Limb (tissue), 2 donors: ENCODE measurements at regions not wholly inside any gene's neighbourhood (a gene's known extent, or its start where the extent isn't known, plus 50 kb on each side); places are given as distances from the start of the nearest gene placed in this dataset.

Experiments
- DNase-seq, 2 donors: peaks; one replicate each; pipeline ENCODE4 v3.0.0-alpha.2; 2016; ENCODE audit errors: extremely low spot score in 2 of 2

- DNase-seq = no peak
These were observed 248.0 kb downstream of the DRD1 start for GRCh38 chr5:175195698-175196656.

- no peak for DNase-seq
These were observed 262.7 kb downstream of the DRD1 start for GRCh38 chr5:175181331-175181730.

- no peak for DNase-seq
These were observed 273.1 kb downstream of the DRD1 start for GRCh38 chr5:175170899-175171298.

- no peak for DNase-seq
These were observed 275.0 kb downstream of the DRD1 start for GRCh38 chr5:175168882-175169507.

- no peak for DNase-seq
These were observed 278.0 kb downstream of the DRD1 start for GRCh38 chr5:175166026-175166425.

GRCh38 chr5:175163586-175164275, 280.3 kb downstream of the DRD1 start:
- no peak for DNase-seq

GRCh38 chr5:175162036-175162435, 281.9 kb downstream of the DRD1 start:
- peak in 1 of 2 donors; percentile 10 for DNase-seq

GRCh38 chr5:175159956-175160355, 284.0 kb downstream of the DRD1 start:
- DNase-seq = peak in 1 of 2 donors; percentile 6

- DNase-seq = no peak
These were observed 295.3 kb downstream of the DRD1 start for GRCh38 chr5:175148636-175149172.

GRCh38 chr5:175146733-175147132, 297.2 kb downstream of the DRD1 start:
- DNase-seq = no peak

- no peak for DNase-seq
These were observed 302.6 kb downstream of the DRD1 start for GRCh38 chr5:175141421-175141820.

- no peak for DNase-seq
These were observed 310.8 kb downstream of the DRD1 start for GRCh38 chr5:175133185-175133584.

GRCh38 chr5:175131432-175131831, 312.6 kb downstream of the DRD1 start:
- DNase-seq = no peak

GRCh38 chr5:175129619-175130018, 314.4 kb downstream of the DRD1 start:
- DNase-seq = no peak

- DNase-seq = no peak
These were observed 314.9 kb downstream of the DRD1 start for GRCh38 chr5:175129121-175129520.

GRCh38 chr5:175124821-175125220, 319.2 kb downstream of the DRD1 start:
- no peak for DNase-seq

- DNase-seq = no peak
These were observed 319.6 kb downstream of the DRD1 start for GRCh38 chr5:175124251-175124813.

GRCh38 chr5:175123542-175123941, 320.4 kb downstream of the DRD1 start:
- DNase-seq = no peak

GRCh38 chr5:175121457-175121856, 322.5 kb downstream of the DRD1 start:
- no peak for DNase-seq

GRCh38 chr5:175120412-175120811, 323.6 kb downstream of the DRD1 start:
- no peak for DNase-seq

- no peak for DNase-seq
These were observed 325.2 kb downstream of the DRD1 start for GRCh38 chr5:175118700-175119309.
